Right ventricle myocardium inferior (tissue), 1 donor: ENCODE measurements at regions not wholly inside any gene's neighbourhood (a gene's known extent, or its start where the extent isn't known, plus 50 kb on each side); places are given as distances from the start of the nearest gene placed in this dataset.

ENCODE experiments used
- ATAC-seq: fragments of 200-7000 bp; cut with Tn5 transposase; one replicate; pipeline ENCODE4 v1.9.1; 2020; ENCODE audit warnings: mild to moderate bottlenecking, moderate library complexity
- DNase-seq: peaks from one replicate; pipeline ENCODE4 v3.0.0; 2021; ENCODE audit errors: missing footprints
- intact Hi-C: fragments of 100-400 bp; cut with DNase I; formaldehyde crosslinking; loops from one replicate; pipeline ENCODE4 v1.11.0; 2022
- donor health status: DM: no; HTN: yes; CAD: no; lungs with severe emphysema.

- intact Hi-C loops = no loop called here
- peak; percentile 79 for DNase-seq
- ATAC-seq = peak; percentile 95
Measured at GRCh38 chr3:41026394-41027177, 172.7 kb upstream of the CTNNB1 start.

GRCh38 chr3:41029356-41029755, 169.9 kb upstream of the CTNNB1 start:
- DNase-seq (no peak), ATAC-seq (no peak)
- intact Hi-C loops = no loop called here

DNA sequence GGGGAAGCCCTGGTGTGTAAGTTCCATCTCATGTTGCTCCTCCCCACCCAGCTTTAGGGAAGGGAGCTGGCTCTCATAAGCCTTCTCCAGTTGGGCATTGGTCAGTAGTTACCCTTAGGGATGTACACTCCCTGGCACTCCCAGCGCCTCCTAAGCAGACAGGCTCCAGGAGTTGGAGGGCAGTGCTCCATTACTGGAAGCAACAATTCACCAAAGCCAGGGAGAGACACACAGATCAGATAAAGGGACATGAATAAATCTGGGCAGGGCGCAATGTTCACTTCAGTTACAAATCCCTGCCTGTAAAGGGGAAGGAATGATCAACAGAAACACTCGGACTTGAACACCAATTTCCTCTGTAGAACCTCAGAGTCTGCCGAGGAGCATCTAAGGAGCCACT, 169.1 kb upstream of the CTNNB1 start:
- ATAC-seq = no peak
- intact Hi-C loops = no loop called here
- no peak for DNase-seq

DNA sequence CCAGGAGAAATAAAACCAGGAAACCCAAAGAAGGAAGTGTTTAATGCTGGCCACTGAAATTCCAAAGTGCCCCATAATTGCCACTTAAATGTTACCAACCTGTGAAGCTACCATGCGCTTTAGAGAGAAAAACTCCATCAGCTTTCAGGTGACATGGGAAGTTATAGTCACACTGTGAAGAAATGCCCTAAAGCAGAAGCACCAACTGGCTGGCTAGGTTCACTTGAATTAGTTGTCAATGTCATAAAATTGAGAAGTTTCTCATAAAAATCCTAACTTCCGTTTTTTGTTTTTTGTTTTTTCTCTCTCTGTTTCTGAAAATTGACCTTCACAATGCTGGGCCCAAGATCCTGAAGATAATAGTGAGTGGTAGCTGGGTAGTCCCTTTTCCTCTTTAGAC, 167.9 kb upstream of the CTNNB1 start:
- no peak for DNase-seq
- ATAC-seq = no peak
- intact Hi-C loops = no loop called here

DNA sequence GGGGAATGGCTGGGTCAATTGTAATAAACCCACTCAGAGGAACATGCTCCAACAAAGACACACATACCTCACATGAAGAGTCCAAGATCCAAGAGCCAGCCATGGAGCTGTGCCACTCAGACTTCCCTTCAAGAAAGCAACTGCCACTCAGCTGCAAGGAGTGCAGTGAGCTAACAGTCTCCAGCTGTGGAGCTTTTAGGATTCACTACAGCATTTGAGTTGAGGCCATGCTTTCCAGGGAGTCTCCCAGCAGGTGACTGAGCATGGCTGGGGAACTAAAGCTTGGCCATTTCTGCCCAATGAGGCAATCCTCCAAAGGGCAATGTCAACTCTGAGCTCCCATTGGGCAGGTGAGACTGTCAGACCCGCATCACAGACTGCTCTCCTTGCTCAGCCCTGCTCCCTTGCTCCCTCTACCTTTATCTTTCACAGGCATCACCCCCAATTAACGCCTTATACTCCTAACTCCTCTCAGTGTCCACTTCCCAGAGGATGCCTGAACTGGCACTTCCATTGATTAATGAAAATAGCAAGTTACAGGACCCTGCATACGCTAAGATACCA, 165.3 kb upstream of the CTNNB1 start:
- DNase-seq (no peak), ATAC-seq (no peak)
- intact Hi-C loops = no loop called here

- intact Hi-C loops = no loop called here
- DNase-seq = no peak
- peak; percentile 86 for ATAC-seq
Measured at GRCh38 chr3:41035456-41036022, 163.8 kb upstream of the CTNNB1 start.

- ATAC-seq = no peak
- intact Hi-C loops = no loop called here
- DNase-seq = no peak
Measured at GRCh38 chr3:41037651-41038334, 161.5 kb upstream of the CTNNB1 start.

DNA sequence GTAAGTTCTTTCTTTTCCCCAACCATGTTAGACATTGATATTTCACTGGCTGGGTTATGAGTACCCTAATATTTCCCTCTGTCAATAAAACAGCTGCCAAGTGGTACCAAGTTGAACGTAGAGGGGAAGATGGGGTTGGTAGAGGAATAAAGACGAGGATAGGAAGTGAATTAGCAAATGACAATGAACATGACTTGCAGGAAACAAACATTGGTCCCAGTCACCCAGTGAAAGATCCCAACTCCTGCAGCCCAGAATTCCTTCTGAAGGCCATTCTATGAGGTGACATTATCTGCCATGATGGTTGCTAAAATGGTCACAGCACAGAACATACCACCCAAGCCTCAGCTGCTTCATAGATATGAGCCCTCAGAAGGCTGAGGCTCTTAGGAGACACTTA, 159.0 kb upstream of the CTNNB1 start:
- ATAC-seq (no peak), DNase-seq (no peak)
- intact Hi-C loops = no loop called here

- no peak for ATAC-seq
- intact Hi-C loops = no loop called here
Measured at GRCh38 chr3:41041462-41041861, 157.8 kb upstream of the CTNNB1 start.

DNA sequence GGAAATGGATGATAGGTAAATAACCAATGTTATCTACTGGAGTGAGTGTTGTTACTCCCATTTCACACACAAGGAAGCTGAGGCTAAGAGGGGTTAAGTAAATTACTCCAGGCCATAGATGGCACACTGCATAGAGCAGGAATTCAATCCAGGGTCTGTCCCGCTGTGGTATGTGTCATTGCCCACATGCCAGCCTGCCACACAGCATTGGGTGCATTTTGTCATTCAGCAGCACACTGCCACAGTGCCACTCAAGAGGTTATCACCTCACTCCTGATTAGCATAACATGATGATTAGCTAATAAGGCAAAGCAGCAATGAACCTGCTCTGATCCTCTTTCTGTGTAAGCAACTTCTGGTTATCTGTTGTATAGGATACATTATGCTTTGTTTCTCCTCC, 157.4 kb upstream of the CTNNB1 start:
- ATAC-seq (peak; percentile 86), DNase-seq (no peak)
- intact Hi-C loops = no loop called here

More at GRCh38 chr3:41041462-41041861, 157.8 kb upstream of the CTNNB1 start:
- DNase-seq = no peak

DNA sequence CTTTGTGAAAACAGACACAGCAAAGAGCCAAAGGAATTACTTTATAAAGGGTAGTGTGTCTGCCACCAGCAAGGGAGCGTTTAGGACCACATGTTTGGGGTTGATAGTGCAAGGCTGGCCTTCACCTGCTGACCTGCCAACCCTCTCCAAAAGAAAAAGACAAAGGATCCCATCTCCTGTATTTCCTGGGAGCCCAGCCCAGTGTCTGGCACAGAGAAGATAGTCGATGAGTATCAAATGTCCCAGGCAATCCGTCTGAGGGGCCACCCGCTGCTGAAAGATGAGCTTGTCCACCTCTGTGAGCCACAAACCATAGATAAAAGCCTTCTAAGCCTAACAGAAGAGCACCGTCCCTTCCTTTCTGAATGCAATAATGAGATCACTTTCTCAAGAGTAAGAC, 154.8 kb upstream of the CTNNB1 start:
- intact Hi-C loops = no loop called here
- DNase-seq (no peak), ATAC-seq (no peak)

GRCh38 chr3:41045491-41045890, 153.8 kb upstream of the CTNNB1 start:
- no peak for DNase-seq
- no peak for ATAC-seq
- intact Hi-C loops = no loop called here

DNA sequence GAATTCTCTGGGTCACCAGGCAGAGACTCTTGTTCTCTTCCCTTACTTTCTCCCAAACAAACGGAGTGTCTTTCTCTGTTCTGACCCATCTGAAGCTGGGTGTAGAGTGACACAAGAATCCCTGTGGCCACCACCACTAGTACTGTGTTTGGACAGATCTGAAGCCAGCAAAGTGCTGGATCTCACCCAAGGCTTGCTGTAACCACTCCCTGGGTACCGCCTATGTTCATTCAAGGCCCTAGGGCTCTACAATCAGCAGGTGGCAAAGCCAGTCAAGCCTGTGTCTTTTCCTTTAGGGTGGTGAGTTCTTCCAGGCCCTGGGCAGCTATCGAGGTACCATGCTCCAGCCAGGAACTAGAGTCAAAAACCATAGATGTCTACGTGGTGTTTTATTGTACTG, 149.2 kb upstream of the CTNNB1 start:
- intact Hi-C loops = no loop called here
- ATAC-seq (no peak), DNase-seq (no peak)

- ATAC-seq (no peak), DNase-seq (no peak)
- intact Hi-C loops = no loop called here
Measured at GRCh38 chr3:41053220-41053619, 146.1 kb upstream of the CTNNB1 start.

DNA sequence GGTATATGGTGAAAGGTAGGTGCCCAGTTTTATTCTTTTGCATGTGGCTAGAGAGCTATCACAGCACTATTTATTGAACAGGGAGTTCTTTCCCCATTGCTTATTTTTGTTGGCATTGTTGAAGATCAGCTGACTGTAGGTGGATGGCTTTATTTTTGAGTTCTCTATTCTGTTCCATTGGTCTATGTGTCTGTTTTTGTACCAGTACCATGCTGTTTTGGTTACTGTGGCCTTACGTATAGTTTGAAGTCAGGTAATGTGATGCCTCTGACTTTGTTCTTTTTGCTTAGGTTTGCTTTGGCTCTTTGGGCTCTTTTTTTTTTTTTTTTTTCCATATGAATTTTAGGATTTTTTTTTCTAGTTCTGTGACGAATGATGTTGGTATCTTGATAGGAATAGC, 139.2 kb upstream of the CTNNB1 start:
- intact Hi-C loops = no loop called here

GRCh38 chr3:41064070-41064469, 135.2 kb upstream of the CTNNB1 start:
- DNase-seq (no peak), ATAC-seq (no peak)
- intact Hi-C loops = no loop called here

More for the DNA sequence above, 139.2 kb upstream of the CTNNB1 start:
- DNase-seq (no peak), ATAC-seq (no peak)

GRCh38 chr3:41064526-41064925, 134.8 kb upstream of the CTNNB1 start:
- DNase-seq = no peak
- intact Hi-C loops = no loop called here

DNA sequence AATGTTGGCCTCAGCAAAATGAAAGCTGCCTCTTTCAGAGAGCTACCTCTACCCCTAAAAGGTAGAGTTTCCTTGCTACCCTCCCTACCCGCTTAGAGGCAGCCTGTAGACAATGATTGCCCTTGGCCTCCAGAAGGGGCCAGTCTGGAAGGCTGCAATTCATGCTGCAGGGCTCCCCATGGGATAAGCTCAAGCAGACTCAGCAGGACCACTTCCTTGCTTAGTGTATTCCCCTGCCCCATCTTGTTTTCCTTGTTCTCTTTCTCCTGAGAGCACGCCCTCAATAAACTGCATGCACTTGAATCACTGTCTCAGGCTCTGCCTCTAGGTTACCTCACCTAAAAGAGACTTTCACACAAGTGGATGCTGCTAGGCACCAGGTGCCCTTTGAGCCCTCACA, 134.0 kb upstream of the CTNNB1 start:
- DNase-seq = no peak
- intact Hi-C loops = no loop called here
- no peak for ATAC-seq

More at GRCh38 chr3:41064526-41064925, 134.8 kb upstream of the CTNNB1 start:
- no peak for ATAC-seq

GRCh38 chr3:41073190-41073589, 126.1 kb upstream of the CTNNB1 start:
- intact Hi-C loops = no loop called here
- no peak for ATAC-seq
- no peak for DNase-seq

GRCh38 chr3:41075975-41076374, 123.3 kb upstream of the CTNNB1 start:
- intact Hi-C loops = no loop called here
- DNase-seq = peak; percentile 66

More at GRCh38 chr3:41075975-41076374, 123.3 kb upstream of the CTNNB1 start:
- peak; percentile 97 for ATAC-seq
